OCI-LY3 (cell line): ENCODE measurements at regions not wholly inside any gene's neighbourhood (a gene's known extent, or its start where the extent isn't known, plus 50 kb on each side); places are given as distances from the start of the nearest gene placed in this dataset.

Source experiments
- H2AFZ ChIP-seq: fragments of 200-600, 300-600 bp; shearing (Covaris generic); 2 replicates; pipeline ENCODE4 v1.6.0; 2014; ENCODE audit warnings: antibody characterized with exemption, low read depth, low read length
- H3K27ac ChIP-seq: fragments of 200-600, 300-600 bp; sonication (generic); 2 replicates; pipeline ENCODE4 v1.5.1; 2014; ENCODE audit warnings: mild to moderate bottlenecking, low read length, moderate library complexity, mixed read lengths
- H3K27me3 ChIP-seq: fragments of 200-600, 300-600 bp; sonication (generic); 2 replicates; pipeline ENCODE4 v1.6.1; 2014; ENCODE audit warnings: low read depth, low read length, mixed read lengths
- H3K36me3 ChIP-seq: fragments of 200-600, 300-600 bp; sonication (generic); replicated peaks from 2 replicates; pipeline ENCODE3; 2014; ENCODE audit warnings: low read depth, low read length, mixed read lengths
- H3K4me1 ChIP-seq: fragments of 300-600, 200-600 bp; sonication (generic); 2 replicates; pipeline ENCODE4 v1.6.1; 2014; ENCODE audit warnings: low read length, mixed read lengths
- H3K4me2 ChIP-seq: fragments of 200-600, 300-600 bp; sonication (generic); 2 replicates; pipeline ENCODE4 v1.6.1; 2014; ENCODE audit warnings: low read length, mixed read lengths
- H3K4me3 ChIP-seq: fragments of 300-600, 200-600 bp; sonication (generic); 2 replicates; pipeline ENCODE4 v1.5.1; 2014; ENCODE audit warnings: antibody characterized with exemption, mild to moderate bottlenecking, low read length, moderate library complexity
- H3K79me2 ChIP-seq: fragments of 300-600, 200-600 bp; shearing (Covaris generic); 2 replicates; pipeline ENCODE4 v1.6.1; 2014; ENCODE audit warnings: mild to moderate bottlenecking, low read length, mixed read lengths
- H3K9ac ChIP-seq: fragments of 300-600, 200-600 bp; shearing (Covaris generic); 2 replicates; pipeline ENCODE4 v1.6.0; 2014; ENCODE audit warnings: mild to moderate bottlenecking, low read length, moderate library complexity
- H3K9me3 ChIP-seq: fragments of 200-600, 300-600 bp; shearing (Covaris generic); 2 replicates; pipeline ENCODE4 v1.6.1; 2014; ENCODE audit warnings: low read length, mixed read lengths; ENCODE audit not compliant: insufficient read depth
- H4K20me1 ChIP-seq: fragments of 200-600, 300-600 bp; sonication (generic); 2 replicates; pipeline ENCODE4 v1.6.1; 2016; ENCODE audit warnings: low read length, mixed read lengths; ENCODE audit not compliant: insufficient read depth
- EZH2phosphoT487 ChIP-seq: fragments of 200-600 bp; shearing (Covaris generic); IDR thresholded peaks from 2 replicates; pipeline ENCODE4 v1.6.1; 2018; ENCODE audit warnings: antibody characterized with exemption, mixed run types, low read depth
- TF ChIP-seq, protein P1 (sequence below): fragments of 200-600, 300-600 bp; sonication (generic); IDR thresholded peaks from 2 replicates; pipeline ENCODE4 v1.5.1; 2014; ENCODE audit warnings: antibody characterized with exemption, low read length, low read depth

DNA sequence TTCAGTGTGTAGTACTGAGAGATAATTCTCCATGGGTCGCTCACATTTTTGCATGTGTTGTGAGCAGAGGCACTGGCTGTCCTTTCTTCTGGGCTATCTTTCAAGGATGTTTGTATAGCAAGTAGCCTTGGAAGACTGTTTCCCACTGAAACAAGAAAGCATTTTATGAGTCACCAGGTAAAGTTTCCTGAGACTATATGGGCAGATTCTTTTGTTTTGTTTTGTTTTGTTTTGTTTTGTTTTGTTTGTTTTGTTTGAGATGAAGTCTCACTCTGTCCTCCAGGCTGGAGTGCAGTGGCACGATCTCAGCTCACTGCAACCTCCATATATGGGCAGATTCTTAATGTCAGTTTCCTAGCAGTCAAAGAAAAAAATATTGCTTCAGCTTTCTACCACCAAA, 912.6 kb downstream of the TTLL7 start:
- Histone ChIP-seq H3K36me3 (peaks cover 8% of the 10 kb centered on the region), H2AFZ (no peak overlapping the region), H3K79me2 (no peaks in the 10 kb centered on the region), H3K4me2 (no peak overlapping the region), H3K27ac (no peak overlapping the region), H3K4me1 (no peaks in the 10 kb centered on the region), H4K20me1 (no peaks in the 10 kb centered on the region), H3K4me3 (no peak overlapping the region), H3K27me3 (no peaks in the 10 kb centered on the region), H3K9me3 (no peaks in the 10 kb centered on the region), H3K9ac (no peak overlapping the region)
- TF ChIP-seq, protein P1, sequence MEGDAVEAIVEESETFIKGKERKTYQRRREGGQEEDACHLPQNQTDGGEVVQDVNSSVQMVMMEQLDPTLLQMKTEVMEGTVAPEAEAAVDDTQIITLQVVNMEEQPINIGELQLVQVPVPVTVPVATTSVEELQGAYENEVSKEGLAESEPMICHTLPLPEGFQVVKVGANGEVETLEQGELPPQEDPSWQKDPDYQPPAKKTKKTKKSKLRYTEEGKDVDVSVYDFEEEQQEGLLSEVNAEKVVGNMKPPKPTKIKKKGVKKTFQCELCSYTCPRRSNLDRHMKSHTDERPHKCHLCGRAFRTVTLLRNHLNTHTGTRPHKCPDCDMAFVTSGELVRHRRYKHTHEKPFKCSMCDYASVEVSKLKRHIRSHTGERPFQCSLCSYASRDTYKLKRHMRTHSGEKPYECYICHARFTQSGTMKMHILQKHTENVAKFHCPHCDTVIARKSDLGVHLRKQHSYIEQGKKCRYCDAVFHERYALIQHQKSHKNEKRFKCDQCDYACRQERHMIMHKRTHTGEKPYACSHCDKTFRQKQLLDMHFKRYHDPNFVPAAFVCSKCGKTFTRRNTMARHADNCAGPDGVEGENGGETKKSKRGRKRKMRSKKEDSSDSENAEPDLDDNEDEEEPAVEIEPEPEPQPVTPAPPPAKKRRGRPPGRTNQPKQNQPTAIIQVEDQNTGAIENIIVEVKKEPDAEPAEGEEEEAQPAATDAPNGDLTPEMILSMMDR, result no peak
- TF ChIP-seq EZH2phosphoT487, result no peak

DNA sequence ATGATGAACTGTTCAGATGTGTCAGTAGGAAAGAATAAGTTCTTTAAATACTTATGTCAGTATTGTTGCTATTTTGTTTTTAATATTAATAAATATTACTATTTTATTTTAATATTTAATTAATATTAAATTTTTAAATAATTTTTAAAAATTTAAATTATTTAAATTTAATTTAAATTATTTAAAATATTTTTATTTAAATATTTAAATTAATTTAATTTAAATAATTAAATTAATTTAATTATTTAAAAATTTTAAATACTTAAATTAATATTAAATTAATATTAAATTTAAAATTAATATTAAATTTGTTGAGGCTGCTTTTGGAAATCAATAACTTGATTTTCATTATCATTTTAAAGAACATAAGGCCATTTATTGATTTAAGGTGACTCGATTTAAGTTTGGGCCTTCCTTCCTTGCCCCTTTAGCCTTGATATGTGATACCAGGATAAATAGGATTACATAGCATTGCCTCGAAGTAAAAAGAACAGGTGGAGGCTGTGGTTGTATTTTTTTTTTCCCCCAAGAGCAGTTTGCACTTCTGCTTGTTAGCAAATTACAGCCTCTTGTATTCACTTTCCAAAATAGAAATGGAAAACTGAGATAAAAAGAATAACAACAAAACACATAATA, 915.2 kb downstream of the TTLL7 start:
- Histone ChIP-seq H3K27me3 (no peaks in the 10 kb centered on the region), H2AFZ (no peak overlapping the region), H3K9ac (no peak overlapping the region), H4K20me1 (no peaks in the 10 kb centered on the region), H3K4me2 (no peak overlapping the region), H3K4me1 (no peaks in the 10 kb centered on the region), H3K9me3 (no peaks in the 10 kb centered on the region), H3K36me3 (peaks cover 10% of the 10 kb centered on the region), H3K4me3 (no peak overlapping the region), H3K27ac (no peak overlapping the region), H3K79me2 (no peaks in the 10 kb centered on the region)
- TF ChIP-seq, protein P1, result no peak
- TF ChIP-seq EZH2phosphoT487, result no peak

DNA sequence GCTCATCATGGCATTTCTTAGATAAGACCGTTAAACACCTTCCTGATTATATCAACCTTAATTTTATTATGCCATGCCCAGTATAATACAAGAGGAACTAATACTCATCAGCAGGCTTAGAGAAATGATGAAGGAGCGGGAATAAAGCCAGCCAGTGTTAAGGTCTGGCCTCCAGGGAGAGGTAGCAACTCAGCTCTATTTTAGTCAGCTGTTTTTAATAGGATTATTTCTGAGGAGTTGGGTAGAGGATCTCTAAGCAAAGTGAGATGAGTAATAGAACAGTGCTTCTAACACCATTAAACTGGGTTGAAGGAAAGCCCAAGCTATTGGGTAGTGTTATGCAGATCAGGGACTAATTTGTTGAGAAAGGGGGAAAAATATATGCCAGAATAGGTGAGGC, 921.5 kb downstream of the TTLL7 start:
- Histone ChIP-seq H3K9ac (no peak overlapping the region), H3K27ac (no peak overlapping the region), H3K9me3 (no peaks in the 10 kb centered on the region), H3K79me2 (no peaks in the 10 kb centered on the region), H3K27me3 (no peaks in the 10 kb centered on the region), H3K4me2 (no peak overlapping the region), H3K4me3 (no peak overlapping the region), H2AFZ (no peak overlapping the region), H4K20me1 (0 out of 2 replicates have a peak, but pooled peaks cover 8% of the 10 kb centered on the region), H3K36me3 (peaks cover 8% of the 10 kb centered on the region), H3K4me1 (peaks cover 18% of the 10 kb centered on the region)
- TF ChIP-seq EZH2phosphoT487, result no peak
- TF ChIP-seq, protein P1, result no peak

DNA sequence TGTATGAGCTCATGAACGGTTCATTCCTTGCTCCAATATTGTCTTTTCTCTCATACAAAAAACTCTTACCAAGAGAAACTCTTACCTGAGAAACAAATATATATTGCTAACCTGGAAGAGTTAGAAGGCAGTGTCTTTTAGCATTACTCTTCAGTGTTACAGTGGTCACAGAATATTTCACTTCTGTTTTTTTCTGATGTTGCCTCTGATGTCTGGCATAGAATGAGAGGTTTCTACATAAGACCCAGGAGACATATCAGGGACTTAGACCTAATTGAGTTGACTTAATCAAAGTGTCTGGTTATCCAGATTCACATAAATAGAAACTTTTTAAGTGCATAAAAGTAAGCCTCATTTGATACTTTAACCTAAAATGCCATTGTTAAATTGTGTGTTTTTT, 923.8 kb downstream of the TTLL7 start:
- Histone ChIP-seq H2AFZ (no peak overlapping the region), H3K9me3 (no peaks in the 10 kb centered on the region), H3K4me3 (no peak overlapping the region), H3K9ac (no peak overlapping the region), H3K4me2 (0 out of 2 replicates have a peak overlapping the region, but pooled peaks have one; percentile 5), H3K27me3 (no peaks in the 10 kb centered on the region), H3K27ac (no peak overlapping the region), H3K36me3 (peaks cover 5% of the 10 kb centered on the region), H3K4me1 (peaks cover 18% of the 10 kb centered on the region), H4K20me1 (0 out of 2 replicates have a peak, but pooled peaks cover 8% of the 10 kb centered on the region), H3K79me2 (no peaks in the 10 kb centered on the region)
- TF ChIP-seq EZH2phosphoT487, result no peak
- TF ChIP-seq, protein P1, result no peak
